Fibroblast of villous mesenchyme (primary cell): ENCODE measurements at regions not wholly inside any gene's neighbourhood (a gene's known extent, or its start where the extent isn't known, plus 50 kb on each side); places are given as distances from the start of the nearest gene placed in this dataset.

Experiments
- DNase-seq: peaks from one replicate; pipeline ENCODE4 v3.0.0-alpha.2; 2010; ENCODE audit warnings: low read depth
- H3K4me3 ChIP-seq: 2 replicates; pipeline ENCODE4 v1.5.1; 2011; ENCODE audit warnings: low read depth, mild to moderate bottlenecking, low read length
- CTCF ChIP-seq: IDR thresholded peaks from 2 replicates; pipeline ENCODE4 v1.5.1; 2012; ENCODE audit warnings: low read depth, mild to moderate bottlenecking, low read length; ENCODE audit not compliant: insufficient read depth

GRCh38 chr14:34233619-34234018 is 228.4 kb downstream of the SPTSSA start:
- no peak for DNase-seq
- TF ChIP-seq CTCF = no peak
- H3K4me3 ChIP-seq = no peak overlapping the region

- TF ChIP-seq CTCF = no peak
- no peak for DNase-seq
Observed at GRCh38 chr14:34232790-34233189, 229.2 kb downstream of the SPTSSA start.

GRCh38 chr14:34231626-34232025 is 230.4 kb downstream of the SPTSSA start:
- no peak overlapping the region for H3K4me3 ChIP-seq
- TF ChIP-seq CTCF = no peak
- no peak for DNase-seq

More at GRCh38 chr14:34232790-34233189, 229.2 kb downstream of the SPTSSA start:
- H3K4me3 ChIP-seq = no peak overlapping the region

GRCh38 chr14:34229140-34229539 is 232.9 kb downstream of the SPTSSA start:
- no peak overlapping the region for H3K4me3 ChIP-seq
- DNase-seq = no peak
- TF ChIP-seq CTCF = no peak

GRCh38 chr14:34228650-34228976 is 233.4 kb downstream of the SPTSSA start:
- no peak for TF ChIP-seq CTCF
- no peak for DNase-seq
- no peak overlapping the region for H3K4me3 ChIP-seq

- no peak overlapping the region for H3K4me3 ChIP-seq
- TF ChIP-seq CTCF = peak; percentile 87
- DNase-seq = peak; percentile 60
Observed at GRCh38 chr14:34227834-34228649, 234.0 kb downstream of the SPTSSA start.

- no peak overlapping the region for H3K4me3 ChIP-seq
- no peak for DNase-seq
- TF ChIP-seq CTCF = no peak
Observed at GRCh38 chr14:34224221-34224620, 237.8 kb downstream of the SPTSSA start.
